ENCODE measurements at regions not wholly inside any gene's neighbourhood (a gene's known extent, or its start where the extent isn't known, plus 50 kb on each side); places are given as distances from the start of the nearest gene placed in this dataset.

DNA sequence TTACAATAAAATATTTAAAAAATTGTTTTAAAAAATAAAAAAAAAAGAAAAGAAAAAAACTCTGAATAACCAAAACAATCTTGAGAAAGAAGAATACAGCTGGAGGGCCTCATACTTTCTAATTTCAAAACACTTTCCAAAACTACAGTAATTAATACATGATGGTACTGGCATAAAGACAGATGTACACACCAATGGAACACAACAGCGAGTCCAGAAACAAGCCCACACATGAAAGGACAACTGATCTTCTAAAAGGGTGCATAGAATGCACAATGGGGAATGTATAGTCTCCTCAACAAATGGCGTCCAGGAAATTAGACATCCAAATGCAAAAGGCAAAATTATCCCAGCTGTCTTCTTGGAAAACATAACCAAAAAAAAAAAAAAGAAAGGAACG, 99.6 kb downstream of the LURAP1L start:
- no peak for DNase-seq

- no peak for DNase-seq
Observed at GRCh38 chr9:12875191-12875590, 100.4 kb downstream of the LURAP1L start.

GRCh38 chr9:12876872-12877271, 102.1 kb downstream of the LURAP1L start:
- DNase-seq: no peak

DNA sequence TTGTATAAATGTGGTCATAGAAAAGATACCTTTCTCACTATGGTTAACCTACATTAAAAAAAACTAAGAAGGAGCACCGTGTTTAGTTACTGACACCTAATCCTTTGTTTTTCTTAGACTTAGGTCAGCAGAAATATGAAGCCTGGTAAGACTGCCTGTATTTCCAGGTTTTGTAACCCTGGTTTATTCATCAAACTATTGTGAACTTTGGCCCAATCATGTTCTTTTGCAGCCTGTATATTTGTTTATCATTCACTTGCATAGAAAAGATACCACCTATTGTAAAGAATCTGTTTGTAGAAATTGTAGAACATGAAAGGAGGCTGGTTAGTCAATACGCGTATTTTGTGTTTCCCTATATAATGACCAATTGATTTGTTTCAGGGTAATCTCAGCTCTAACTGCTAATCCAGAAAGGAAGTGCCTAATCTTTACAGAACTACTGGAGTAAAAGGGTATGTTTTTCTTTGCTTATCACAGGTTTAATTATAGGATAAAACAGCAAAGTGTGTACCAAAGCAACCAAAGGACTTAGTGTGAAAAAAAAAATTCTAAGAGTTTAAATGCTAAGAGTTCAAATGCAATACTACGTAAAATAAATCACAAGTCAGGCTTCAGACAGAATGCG, 103.6 kb downstream of the LURAP1L start:
- DNase-seq: no peak

- DNase-seq: no peak
Observed at GRCh38 chr9:12879961-12880360, 105.1 kb downstream of the LURAP1L start.

DNA sequence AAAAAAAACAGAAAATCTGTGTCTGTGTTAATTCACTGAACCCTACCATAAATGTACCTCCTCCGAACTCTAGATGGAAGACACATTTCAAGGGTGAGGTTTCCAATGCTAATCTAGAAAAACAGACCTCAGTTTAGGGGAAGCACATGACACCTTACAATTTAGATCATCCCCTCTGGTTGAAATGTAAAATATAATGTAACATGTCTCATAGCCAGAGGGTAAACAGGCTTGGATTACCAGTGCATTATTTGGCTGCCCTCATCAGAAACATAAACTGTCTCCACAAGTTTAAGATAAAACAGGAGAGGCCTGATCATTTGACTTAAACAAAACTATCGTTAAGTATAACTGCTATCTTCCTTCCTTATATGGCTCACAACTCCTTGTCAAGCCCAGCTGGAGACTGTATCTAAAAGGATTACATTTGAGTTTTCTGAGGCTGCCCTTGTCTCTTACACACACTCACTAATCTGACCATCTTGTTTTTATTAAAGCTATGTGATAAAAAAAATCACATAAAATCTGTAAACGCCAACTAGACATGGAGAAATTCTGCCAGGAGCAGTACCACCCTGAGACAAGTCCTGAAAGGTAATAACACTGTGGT, 105.7 kb downstream of the LURAP1L start:
- DNase-seq: no peak

DNA sequence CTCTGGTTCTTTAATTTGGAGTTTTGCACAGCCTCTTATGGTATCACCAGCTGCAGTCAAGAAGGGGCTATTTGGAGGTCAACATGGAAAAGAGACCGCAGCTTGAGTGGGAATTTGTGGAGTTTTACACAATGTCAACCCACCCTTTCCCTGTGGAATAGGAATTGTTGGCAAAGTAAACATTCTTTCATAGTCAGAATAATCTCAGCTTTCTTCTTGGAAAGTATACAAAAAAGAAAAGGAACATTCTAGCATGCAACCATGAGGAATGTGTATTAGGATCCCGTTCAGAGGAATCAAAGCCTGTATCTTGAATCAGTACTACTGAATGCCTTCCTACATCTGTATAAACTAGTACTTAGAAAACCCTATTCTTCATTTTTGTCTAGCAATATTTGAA, 107.6 kb downstream of the LURAP1L start:
- DNase-seq: no peak

DNA sequence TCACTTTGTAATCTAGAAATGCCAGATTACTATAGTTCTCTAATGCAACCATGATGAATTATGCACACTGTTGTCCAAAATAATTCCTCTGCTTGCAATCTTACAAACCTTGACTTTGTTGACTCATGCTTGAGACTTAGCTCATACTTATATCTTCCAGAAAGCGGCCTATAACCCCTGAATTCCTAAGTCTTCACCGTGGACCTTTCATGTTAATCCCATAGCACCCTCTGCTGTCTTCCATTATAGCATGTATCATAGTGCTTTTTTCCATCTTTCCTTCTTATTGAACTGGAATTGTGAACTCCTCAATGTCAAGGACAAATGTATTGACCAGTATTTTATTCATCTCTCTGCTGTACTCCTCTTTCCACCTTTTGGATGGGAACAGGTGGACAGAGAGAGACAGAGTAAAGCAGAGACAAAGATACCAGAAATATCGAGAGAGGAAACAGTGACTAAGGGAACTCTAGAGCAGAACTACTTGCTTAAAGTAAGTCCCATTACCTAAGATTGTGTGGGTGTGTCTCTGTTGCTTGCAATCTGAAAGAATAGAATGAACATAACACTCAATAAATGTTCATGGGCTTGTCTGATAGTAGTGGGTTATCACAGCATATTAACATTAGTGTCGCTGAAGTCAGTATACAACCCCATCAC, 110.0 kb downstream of the LURAP1L start:
- peak in 1 of 2 experiments; percentile 3 for DNase-seq

- DNase-seq: no peak
Observed at GRCh38 chr9:12889402-12890106, 114.7 kb downstream of the LURAP1L start.

DNA sequence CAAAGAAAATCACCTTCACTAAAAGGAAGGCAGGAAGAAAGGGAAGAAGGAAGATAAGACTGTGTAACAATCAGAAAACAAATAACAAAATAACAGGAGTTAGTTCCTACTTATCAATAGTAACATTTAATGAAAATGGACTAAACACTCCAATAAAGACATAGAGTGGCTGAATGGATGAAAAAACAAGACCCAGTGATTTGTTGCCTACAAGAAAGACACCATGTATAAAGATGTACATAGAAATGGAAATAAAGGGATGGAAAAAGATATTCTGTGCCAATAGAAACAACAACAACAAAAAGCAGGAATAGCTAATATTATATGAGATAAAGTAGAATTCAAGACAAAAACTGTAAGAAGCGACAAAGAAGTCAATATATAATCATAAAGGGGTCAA, 116.8 kb downstream of the LURAP1L start:
- DNase-seq: no peak

DNA sequence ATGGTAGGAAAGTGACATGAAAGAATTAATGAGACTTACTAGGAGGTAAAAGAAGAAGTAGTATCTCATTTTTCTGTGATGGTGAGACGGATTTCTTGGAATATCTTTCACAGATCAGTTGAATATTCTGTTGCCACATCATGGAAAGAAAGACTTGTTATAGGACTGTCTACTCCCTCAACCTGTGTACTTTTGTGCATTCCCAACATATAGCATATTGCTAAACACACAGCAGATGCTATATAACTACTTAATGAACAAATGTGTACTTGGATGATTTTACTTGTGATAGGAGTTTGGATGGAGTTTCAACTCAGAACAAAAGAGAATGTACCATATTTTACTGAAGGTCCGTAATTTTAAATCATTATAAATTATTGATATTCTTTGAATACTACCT, 128.5 kb downstream of the LURAP1L start:
- no peak for DNase-seq

DNA sequence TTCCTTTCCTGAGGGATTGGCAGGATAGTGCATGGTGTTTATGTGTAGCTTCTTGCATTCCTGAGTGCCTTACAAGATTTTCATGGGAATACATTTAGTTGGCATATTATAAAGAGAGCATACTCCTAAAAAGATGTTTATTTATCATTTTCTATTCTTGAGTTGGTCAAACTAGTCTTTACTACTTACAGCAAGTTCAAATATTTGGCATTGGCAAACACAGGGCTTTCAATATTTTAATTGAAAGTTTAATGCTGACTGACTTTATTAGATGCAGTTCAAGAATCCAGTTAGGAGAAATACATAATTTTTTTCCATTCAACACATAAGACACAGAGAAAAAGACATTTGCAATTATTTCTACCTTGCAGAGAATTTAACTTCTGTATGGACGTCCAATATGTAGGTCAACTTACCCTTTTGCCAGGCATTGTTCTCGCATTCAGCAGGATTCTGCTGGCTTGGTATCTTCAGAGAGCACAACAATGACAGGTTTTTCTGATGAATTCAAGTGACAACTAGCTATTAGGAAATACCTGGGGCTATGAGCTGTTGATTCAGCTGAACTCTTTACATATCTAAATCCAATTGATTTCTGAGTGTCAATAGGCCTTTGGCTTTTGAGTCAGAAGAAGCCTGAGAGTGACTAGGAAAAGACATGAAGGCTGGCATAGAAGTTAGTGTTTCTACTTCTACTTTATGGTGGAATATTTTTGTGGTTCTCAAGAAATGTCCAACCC, 129.6 kb downstream of the LURAP1L start:
- DNase-seq: no peak

DNA sequence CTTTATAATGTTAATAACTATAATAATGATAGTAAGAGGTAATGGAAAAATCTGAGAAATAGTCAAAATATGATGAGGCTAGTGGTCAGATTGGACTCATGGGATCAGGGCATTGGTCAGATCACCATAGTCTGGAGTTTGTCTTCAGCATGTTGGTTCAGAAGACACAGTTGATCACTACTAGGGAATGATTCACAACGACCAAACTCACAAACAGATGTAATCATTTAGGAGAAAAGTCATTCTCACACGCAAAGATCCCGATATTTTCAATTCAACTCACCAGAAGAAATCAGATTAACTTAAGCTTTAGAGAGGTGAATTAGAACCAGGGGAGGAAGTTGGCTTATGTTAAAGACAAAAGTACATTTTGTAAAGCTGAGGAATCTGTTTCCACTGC, 131.8 kb downstream of the LURAP1L start:
- DNase-seq: no peak

GRCh38 chr9:12908895-12909294, 134.1 kb downstream of the LURAP1L start:
- DNase-seq: no peak

DNA sequence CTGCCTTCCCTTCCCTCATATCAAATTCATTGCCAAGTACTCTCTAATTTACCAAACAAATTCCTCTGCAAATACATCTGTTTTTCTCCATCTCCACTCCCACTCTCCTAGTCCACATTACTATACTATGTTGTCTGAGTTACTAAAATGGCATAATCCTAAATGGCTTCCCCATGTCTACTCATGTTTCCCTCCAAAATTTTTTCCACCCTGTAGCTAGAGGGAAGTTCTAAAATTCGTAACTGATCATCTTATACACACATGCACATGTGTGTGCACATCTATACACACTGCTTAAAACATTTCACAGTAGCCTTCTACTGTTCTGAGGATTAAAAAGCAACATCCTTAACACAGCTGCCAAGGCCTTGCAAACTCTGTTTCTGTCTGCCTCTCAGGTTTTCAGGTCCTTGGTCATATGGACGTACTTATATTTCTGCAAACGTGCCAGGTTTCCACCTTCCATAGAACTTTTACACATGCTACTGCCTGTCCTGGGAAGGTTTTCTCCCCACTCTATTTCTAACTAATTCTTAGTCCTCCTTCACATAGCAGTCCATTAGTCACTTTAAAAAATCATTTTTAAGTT, 140.6 kb downstream of the LURAP1L start:
- DNase-seq: no peak

DNA sequence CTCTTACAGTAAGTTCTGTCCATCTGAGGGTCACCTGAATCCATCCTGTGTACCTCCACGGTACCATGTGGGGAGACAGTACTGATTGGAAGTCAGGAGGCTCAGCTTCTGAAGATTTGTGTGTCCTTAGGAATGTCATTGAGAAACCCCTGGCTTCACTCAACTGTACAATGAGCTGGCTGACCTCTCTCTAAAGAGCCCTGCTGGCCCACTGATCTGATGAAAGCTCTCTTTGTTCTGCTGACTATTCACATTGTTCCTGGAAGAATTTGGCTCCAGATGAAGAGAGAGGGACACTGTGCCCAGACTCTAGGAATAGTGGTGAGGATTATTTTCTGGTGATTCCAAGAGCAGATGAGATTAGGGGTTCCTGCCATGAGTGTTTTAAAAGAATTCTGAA, 141.2 kb downstream of the LURAP1L start:
- no peak for DNase-seq

GRCh38 chr9:12920437-12920836, 145.6 kb downstream of the LURAP1L start:
- DNase-seq: no peak

DNA sequence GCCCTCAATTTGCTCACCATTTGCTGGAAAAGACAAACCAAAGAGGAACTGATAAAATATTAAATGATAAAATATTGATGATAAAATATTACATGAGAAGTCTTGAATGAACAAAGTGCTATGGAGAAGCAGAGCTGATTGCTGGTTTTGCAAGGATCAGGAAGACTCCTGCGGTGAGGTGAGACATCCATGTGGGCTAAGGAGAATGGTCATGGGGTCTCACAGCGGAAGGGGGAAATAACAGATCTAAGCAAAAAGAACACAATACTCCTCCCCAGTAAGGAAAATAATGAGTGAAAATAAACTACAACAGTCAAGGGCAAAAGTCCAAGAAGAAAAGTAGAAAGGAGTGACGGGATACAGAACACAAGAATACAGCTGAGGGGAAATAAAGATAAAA, 146.8 kb downstream of the LURAP1L start:
- no peak for DNase-seq

GRCh38 chr9:12922224-12922866, 147.5 kb downstream of the LURAP1L start:
- no peak for DNase-seq

DNA sequence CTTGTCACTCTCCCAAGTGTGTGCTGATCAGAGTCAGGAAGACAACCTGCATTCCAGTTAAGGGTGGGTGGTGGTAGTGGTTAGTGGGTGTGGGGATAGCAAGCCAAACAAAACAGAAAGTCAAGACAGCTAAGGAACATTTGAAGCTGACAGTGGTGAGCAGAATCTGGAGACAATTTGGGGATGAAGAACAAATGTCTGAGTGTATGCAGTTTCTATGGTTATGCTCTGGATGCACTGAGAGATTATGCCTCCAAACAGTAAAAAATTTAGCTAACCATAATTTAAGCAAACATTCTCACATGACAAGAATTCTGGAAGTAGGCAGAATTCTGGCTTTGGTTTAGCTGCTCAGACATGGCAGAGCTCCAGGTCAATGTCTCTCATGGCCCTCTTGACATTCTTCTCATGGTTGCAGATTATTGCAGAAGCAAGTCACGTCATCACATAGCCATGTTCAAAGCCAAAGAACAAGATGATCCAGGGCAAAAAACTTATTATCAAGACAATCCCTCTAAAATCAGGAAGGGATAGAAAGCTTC, 148.7 kb downstream of the LURAP1L start:
- DNase-seq: no peak

DNA sequence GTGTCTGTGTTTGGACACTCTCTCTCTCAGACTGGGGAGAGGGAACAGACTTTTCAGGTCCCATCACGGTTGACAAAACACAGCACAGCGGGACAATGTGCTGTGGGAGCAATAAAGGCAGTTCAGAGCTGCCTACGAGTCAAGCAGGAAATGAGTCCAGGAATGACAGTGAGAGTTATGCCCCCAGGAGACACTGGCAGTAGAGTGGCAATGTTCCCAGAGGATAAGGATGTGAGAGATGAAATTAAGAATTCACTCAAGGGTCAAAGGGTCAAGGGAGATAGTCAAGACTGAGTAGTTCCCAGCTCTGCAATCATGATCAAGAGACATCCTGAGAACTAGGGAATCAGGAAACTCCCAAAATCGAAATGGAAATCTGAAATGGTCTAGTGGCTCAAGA, 156.1 kb downstream of the LURAP1L start:
- no peak for DNase-seq

- DNase-seq: no peak
Observed at GRCh38 chr9:12933957-12934356, 159.1 kb downstream of the LURAP1L start.
